ENCODE measurements at regions not wholly inside any gene's neighbourhood (a gene's known extent, or its start where the extent isn't known, plus 50 kb on each side); places are given as distances from the start of the nearest gene placed in this dataset.

- no peak for DNase-seq
Observed at GRCh38 chr3:168570404-168571155, 474.9 kb upstream of the GOLIM4 start.

- DNase-seq = no peak
Observed at GRCh38 chr3:168558728-168559411, 463.1 kb upstream of the GOLIM4 start.

GRCh38 chr3:168552251-168552650 lies 456.5 kb upstream of the GOLIM4 start:
- DNase-seq = no peak

GRCh38 chr3:168548719-168549118 lies 453.0 kb upstream of the GOLIM4 start:
- DNase-seq = no peak

GRCh38 chr3:168546707-168547106 lies 451.0 kb upstream of the GOLIM4 start:
- no peak for DNase-seq

- DNase-seq = no peak
Observed at GRCh38 chr3:168545591-168545990, 449.9 kb upstream of the GOLIM4 start.

GRCh38 chr3:168544097-168544957 lies 448.6 kb upstream of the GOLIM4 start:
- no peak for DNase-seq

- no peak for DNase-seq
Observed at GRCh38 chr3:168540726-168541125, 445.0 kb upstream of the GOLIM4 start.

- DNase-seq = no peak
Observed at GRCh38 chr3:168539909-168540308, 444.2 kb upstream of the GOLIM4 start.

GRCh38 chr3:168534761-168535160 lies 439.0 kb upstream of the GOLIM4 start:
- DNase-seq = no peak

- no peak for DNase-seq
Observed at GRCh38 chr3:168533600-168533999, 437.9 kb upstream of the GOLIM4 start.

- no peak for DNase-seq
Observed at GRCh38 chr3:168532135-168532534, 436.4 kb upstream of the GOLIM4 start.

- DNase-seq = no peak
Observed at GRCh38 chr3:168531116-168531515, 435.4 kb upstream of the GOLIM4 start.

GRCh38 chr3:168524129-168524528 lies 428.4 kb upstream of the GOLIM4 start:
- DNase-seq = no peak

GRCh38 chr3:168517249-168518071 lies 421.7 kb upstream of the GOLIM4 start:
- no peak for DNase-seq

GRCh38 chr3:168514252-168514651 lies 418.5 kb upstream of the GOLIM4 start:
- DNase-seq = no peak

GRCh38 chr3:168512802-168513201 lies 417.1 kb upstream of the GOLIM4 start:
- no peak for DNase-seq

GRCh38 chr3:168511428-168512014 lies 415.8 kb upstream of the GOLIM4 start:
- DNase-seq = no peak

GRCh38 chr3:168506589-168506988 lies 410.9 kb upstream of the GOLIM4 start:
- no peak for DNase-seq

GRCh38 chr3:168501570-168501969 lies 405.8 kb upstream of the GOLIM4 start:
- DNase-seq = no peak

GRCh38 chr3:168498194-168498593 lies 402.5 kb upstream of the GOLIM4 start:
- no peak for DNase-seq

GRCh38 chr3:168497741-168498140 lies 402.0 kb upstream of the GOLIM4 start:
- DNase-seq = no peak

Measured in stimulated activated CD4-positive, alpha-beta T cell treated with anti-CD3 and anti-CD28 coated beads, Interleukin-4, amount 100 ng/mL, for 1 hour (primary cell).